CD14-positive monocyte (primary cell): ENCODE measurements at regions not wholly inside any gene's neighbourhood (a gene's known extent, or its start where the extent isn't known, plus 50 kb on each side); places are given as distances from the start of the nearest gene placed in this dataset.

Experiments used
- DNase-seq, 3 donors: peaks; one replicate each; pipeline ENCODE4 v3.0.0-alpha.2; 2011 to 2022
- H2AFZ ChIP-seq: 2 replicates; pipeline ENCODE4 v1.6.0; 2012; ENCODE audit warnings: mild to moderate bottlenecking, low read depth, low read length, inconsistent platforms; ENCODE audit not compliant: insufficient read depth, poor library complexity, severe bottlenecking
- H3K27ac ChIP-seq, 2 donors: 1 replicate in 1 of 2; 2 replicates in 1 of 2; pipeline ENCODE4 v1.5.1; 2012 to 2013; ENCODE audit warnings: low read length in 2 of 2, control low read depth in 1 of 2, inconsistent platforms in 1 of 2, low read depth in 1 of 2, mild to moderate bottlenecking in 1 of 2
- H3K27me3 ChIP-seq, 2 donors: one replicate each; pipeline versions ENCODE4 v1.6.0 to v1.6.1; 2011 to 2013; ENCODE audit warnings: low read length in 2 of 2; ENCODE audit not compliant: control insufficient read depth in 2 of 2, insufficient read depth in 2 of 2
- H3K36me3 ChIP-seq, 2 donors: replicated peaks in 1 of 2; 1 replicate in 1 of 2; 2 replicates in 1 of 2; pipeline versions ENCODE4 v1.5.1 to v1.6.1; 2012 to 2013; ENCODE audit warnings: low read length in 2 of 2, control low read depth in 1 of 2, inconsistent platforms in 1 of 2, mild to moderate bottlenecking in 1 of 2; ENCODE audit not compliant: insufficient read depth in 2 of 2, control insufficient read depth in 1 of 2
- H3K4me1 ChIP-seq, 2 donors: 1 replicate in 1 of 2; 2 replicates in 1 of 2; pipeline versions ENCODE4 v1.5.1 to v1.6.1; 2012 to 2013; ENCODE audit warnings: low read length in 2 of 2, control low read depth in 1 of 2, inconsistent platforms in 1 of 2, mild to moderate bottlenecking in 1 of 2, moderate library complexity in 1 of 2; ENCODE audit not compliant: insufficient read depth in 2 of 2, control insufficient read depth in 1 of 2
- H3K4me2 ChIP-seq: replicated peaks from 2 replicates; pipeline ENCODE3; 2012; ENCODE audit warnings: low read length, moderate library complexity, mild to moderate bottlenecking; ENCODE audit not compliant: poor library complexity, severe bottlenecking; ENCODE audit errors: extremely low read depth
- H3K4me3 ChIP-seq, 3 experiments: fragments of 200-600 bp in 1 of 3; sonication (generic) in 1 of 3; replicated peaks in 1 of 3; 1 replicate in 2 of 3; 2 replicates in 1 of 3; pipeline ENCODE4 v1.5.1; 2011 to 2013; ENCODE audit warnings: low read length in 3 of 3, mild to moderate bottlenecking in 3 of 3, control low read depth in 2 of 3, low read depth in 2 of 3, inconsistent platforms in 1 of 3, moderate library complexity in 1 of 3
- H3K79me2 ChIP-seq: 2 replicates; pipeline ENCODE4 v1.6.0; 2012; ENCODE audit warnings: mild to moderate bottlenecking, control low read depth, inconsistent platforms, low read length, moderate library complexity; ENCODE audit not compliant: insufficient read depth
- H3K9ac ChIP-seq: 2 replicates; pipeline ENCODE4 v1.6.0; 2017; ENCODE audit warnings: low read length, mild to moderate bottlenecking; ENCODE audit not compliant: insufficient read depth, poor library complexity, severe bottlenecking
- H3K9me3 ChIP-seq, 2 donors: replicated peaks in 1 of 2; 1 replicate in 1 of 2; 2 replicates in 1 of 2; pipeline versions ENCODE4 v1.5.1 to v1.6.1; 2012 to 2013; ENCODE audit warnings: low read length in 2 of 2, control low read depth in 1 of 2; ENCODE audit not compliant: control insufficient read depth in 1 of 2, insufficient read depth in 1 of 2
- H4K20me1 ChIP-seq: 2 replicates; pipeline ENCODE4 v1.6.0; 2012; ENCODE audit warnings: mild to moderate bottlenecking, low read length, control low read depth, moderate library complexity; ENCODE audit not compliant: insufficient read depth
- H3K27ac Mint-ChIP-seq, 7 donors: one replicate each; pipeline ENCODE4 v1.8.0; 2020; ENCODE audit warnings: mild to moderate bottlenecking in 7 of 7, mixed read lengths in 7 of 7, moderate library complexity in 6 of 7, inconsistent platforms in 2 of 7
- H3K27me3 Mint-ChIP-seq, 3 donors: one replicate each; pipeline ENCODE4 v1.8.0; 2021 to 2022; ENCODE audit warnings: low read depth in 3 of 3, mild to moderate bottlenecking in 3 of 3, mixed read lengths in 3 of 3, moderate library complexity in 3 of 3, inconsistent platforms in 1 of 3
- H3K36me3 Mint-ChIP-seq, 2 donors: one replicate each; pipeline ENCODE4 v1.8.0; 2020; ENCODE audit warnings: mixed read lengths in 2 of 2, inconsistent platforms in 1 of 2, mild to moderate bottlenecking in 1 of 2
- H3K4me1 Mint-ChIP-seq: one replicate; pipeline ENCODE4 v1.8.0; 2020; ENCODE audit warnings: mild to moderate bottlenecking, mixed read lengths
- H3K4me3 Mint-ChIP-seq, 2 donors: one replicate each; pipeline ENCODE4 v1.8.0; 2020; ENCODE audit warnings: mild to moderate bottlenecking in 2 of 2, mixed read lengths in 2 of 2, moderate library complexity in 1 of 2
- H3K9me3 Mint-ChIP-seq, 7 donors: one replicate each; pipeline ENCODE4 v1.8.0; 2020 to 2022; ENCODE audit warnings: mixed read lengths in 7 of 7, mild to moderate bottlenecking in 6 of 7, moderate library complexity in 6 of 7, inconsistent platforms in 2 of 7
- CTCF ChIP-seq: fragments of 200-600 bp; IDR thresholded peaks from one replicate; pipeline ENCODE4 v1.8.0; 2022; ENCODE audit warnings: antibody characterized with exemption, mild to moderate bottlenecking
- WGBS: methylation state at CpG from one replicate; pipeline ENCODE4 v1.1.5; 2013; ENCODE audit warnings: missing lambda C conversion rate; ENCODE audit not compliant: insufficient coverage; 5-methylcytosine and 5-hydroxymethylcytosine counted together
- intact Hi-C, 2 donors: fragments of 100-400 bp; cut with micrococcal nuclease; formaldehyde crosslinking; loops; one replicate each; pipeline versions ENCODE4 v1.15.0 to v1.15.1; 2023

GRCh38 chr2:225768741-225769140 lies 369.2 kb downstream of the NYAP2 start:
- Histone ChIP-seq H3K79me2 (no peaks in the 10 kb centered on the region), H3K27me3 (no peaks in the 10 kb centered on the region), H3K36me3 (no peaks in the 10 kb centered on the region), H4K20me1 (no peaks in the 10 kb centered on the region), H3K9me3 (peaks cover 0 to 4% of the 10 kb centered on the region in 2 donors), H3K4me3 (no peak overlapping the region), H3K27ac (no peak overlapping the region), H2AFZ (no peak overlapping the region), H3K4me2 (no peak overlapping the region), H3K9ac (no peak overlapping the region), H3K4me1 (no peaks in the 10 kb centered on the region)
- 90% methylated on average over 3 of the region's 3 CpGs for WGBS
- TF ChIP-seq CTCF = no peak
- H3K4me3 Mint-ChIP-seq = no peak overlapping the region
- H3K36me3 Mint-ChIP-seq = no peaks in the 10 kb centered on the region
- H3K27me3 Mint-ChIP-seq = peaks cover 0 to 2% (median 0%) of the 10 kb centered on the region in 3 donors
- no peaks in the 10 kb centered on the region for H3K4me1 Mint-ChIP-seq
- H3K27ac Mint-ChIP-seq = no peak overlapping the region
- H3K9me3 Mint-ChIP-seq = peaks cover 0 to 11% (median 2%) of the 10 kb centered on the region in 7 donors
- no peak for DNase-seq
- intact Hi-C loops = no loop called here

- Mint-ChIP-seq H3K36me3 (no peaks in the 10 kb centered on the region), H3K27ac (no peak overlapping the region), H3K9me3 (peaks cover 0 to 18% (median 4%) of the 10 kb centered on the region in 7 donors), H3K27me3 (peaks cover 0 to 2% (median 0%) of the 10 kb centered on the region in 3 donors), H3K4me1 (no peaks in the 10 kb centered on the region), H3K4me3 (no peak overlapping the region)
- TF ChIP-seq CTCF = no peak
- Histone ChIP-seq H3K27me3 (no peaks in the 10 kb centered on the region), H3K9ac (no peak overlapping the region), H3K4me3 (no peak overlapping the region), H3K36me3 (no peaks in the 10 kb centered on the region), H3K4me1 (no peaks in the 10 kb centered on the region), H4K20me1 (no peaks in the 10 kb centered on the region), H2AFZ (no peak overlapping the region), H3K27ac (no peak overlapping the region), H3K4me2 (no peak overlapping the region), H3K9me3 (peaks cover 0 to 3% of the 10 kb centered on the region in 2 donors), H3K79me2 (no peaks in the 10 kb centered on the region)
- no peak for DNase-seq
- WGBS = no CpG with 5 or more reads among the region's 5 CpGs
- intact Hi-C loops = no loop called here
Observed at GRCh38 chr2:225766431-225766830, 366.9 kb downstream of the NYAP2 start.
